ENCODE measurements at regions not wholly inside any gene's neighbourhood (a gene's known extent, or its start where the extent isn't known, plus 50 kb on each side); places are given as distances from the start of the nearest gene placed in this dataset.

GRCh38 chr2:14749884-14750283, 117.4 kb downstream of the LRATD1 start:
- H3K36me3 ChIP-seq (ENCODE audit: control insufficient read depth, insufficient read depth, low read length), result no peaks in the 10 kb centered on the region; the same call in none of the 2 replicates
- no peaks in the 10 kb centered on the region for H3K4me1 ChIP-seq (ENCODE audit: control insufficient read depth, insufficient read depth, low read length)
- H3K27me3 ChIP-seq (ENCODE audit: control insufficient read depth, insufficient read depth, low read length), result 0 out of 2 replicates have a peak, but pooled peaks cover 2% of the 10 kb centered on the region
- H3K4me3 ChIP-seq (ENCODE audit: low read length), result no peak overlapping the region
- no peak for DNase-seq (ENCODE audit: low read depth, low spot score)
- H3K27ac ChIP-seq (ENCODE audit: low read length), result no peak overlapping the region
- WGBS (ENCODE audit: insufficient coverage, insufficient read length), result no CpG with 5 or more reads among the region's 1 CpG
- H3K9me3 ChIP-seq (ENCODE audit: control insufficient read depth, insufficient read depth, low read length), result no peaks in the 10 kb centered on the region; the same call in 1 of the 2 replicates

GRCh38 chr2:14750433-14750832, 117.9 kb downstream of the LRATD1 start:
- H3K27me3 ChIP-seq (ENCODE audit: control insufficient read depth, insufficient read depth, low read length), result 0 out of 2 replicates have a peak, but pooled peaks cover 2% of the 10 kb centered on the region
- no peaks in the 10 kb centered on the region; the same call in none of the 2 replicates for H3K36me3 ChIP-seq (ENCODE audit: control insufficient read depth, insufficient read depth, low read length)
- H3K4me3 ChIP-seq (ENCODE audit: low read length), result no peak overlapping the region
- no peaks in the 10 kb centered on the region; the same call in 1 of the 2 replicates for H3K9me3 ChIP-seq (ENCODE audit: control insufficient read depth, insufficient read depth, low read length)
- DNase-seq (ENCODE audit: low read depth, low spot score), result no peak
- no CpG with 5 or more reads among the region's 5 CpGs for WGBS (ENCODE audit: insufficient coverage, insufficient read length)
- no peaks in the 10 kb centered on the region for H3K4me1 ChIP-seq (ENCODE audit: control insufficient read depth, insufficient read depth, low read length)
- no peak overlapping the region for H3K27ac ChIP-seq (ENCODE audit: low read length)

- Histone ChIP-seq H3K27ac (ENCODE audit: low read length) (no peak overlapping the region), H3K9me3 (ENCODE audit: control insufficient read depth, insufficient read depth, low read length) (no peaks in the 10 kb centered on the region; the same call in 1 of the 2 replicates), H3K27me3 (ENCODE audit: control insufficient read depth, insufficient read depth, low read length) (0 out of 2 replicates have a peak, but pooled peaks cover 2% of the 10 kb centered on the region), H3K36me3 (ENCODE audit: control insufficient read depth, insufficient read depth, low read length) (no peaks in the 10 kb centered on the region; the same call in 1 of the 2 replicates), H3K4me3 (ENCODE audit: low read length) (no peak overlapping the region), H3K4me1 (ENCODE audit: control insufficient read depth, insufficient read depth, low read length) (no peaks in the 10 kb centered on the region)
- DNase-seq (ENCODE audit: low read depth, low spot score), result no peak
- no CpG with 5 or more reads among the region's 5 CpGs for WGBS (ENCODE audit: insufficient coverage, insufficient read length)
Measured at GRCh38 chr2:14751581-14751980, 119.1 kb downstream of the LRATD1 start.

GRCh38 chr2:14752295-14752694, 119.8 kb downstream of the LRATD1 start:
- H3K27ac ChIP-seq (ENCODE audit: low read length), result no peak overlapping the region
- no peak for DNase-seq (ENCODE audit: low read depth, low spot score)

GRCh38 chr2:14756122-14756541, 123.6 kb downstream of the LRATD1 start:
- no CpG with 5 or more reads among the region's 3 CpGs for WGBS (ENCODE audit: insufficient coverage, insufficient read length)
- Histone ChIP-seq H3K27me3 (ENCODE audit: control insufficient read depth, insufficient read depth, low read length) (0 out of 2 replicates have a peak, but pooled peaks cover 2% of the 10 kb centered on the region), H3K36me3 (ENCODE audit: control insufficient read depth, insufficient read depth, low read length) (no peaks in the 10 kb centered on the region), H3K9me3 (ENCODE audit: control insufficient read depth, insufficient read depth, low read length) (no peaks in the 10 kb centered on the region), H3K4me3 (ENCODE audit: low read length) (no peak overlapping the region), H3K4me1 (ENCODE audit: control insufficient read depth, insufficient read depth, low read length) (no peaks in the 10 kb centered on the region), H3K27ac (ENCODE audit: low read length) (no peak overlapping the region)
- DNase-seq (ENCODE audit: low read depth, low spot score), result no peak

More at GRCh38 chr2:14752295-14752694, 119.8 kb downstream of the LRATD1 start:
- Histone ChIP-seq H3K9me3 (ENCODE audit: control insufficient read depth, insufficient read depth, low read length) (no peaks in the 10 kb centered on the region), H3K4me3 (ENCODE audit: low read length) (no peak overlapping the region), H3K36me3 (ENCODE audit: control insufficient read depth, insufficient read depth, low read length) (no peaks in the 10 kb centered on the region; the same call in 1 of the 2 replicates), H3K27me3 (ENCODE audit: control insufficient read depth, insufficient read depth, low read length) (0 out of 2 replicates have a peak, but pooled peaks cover 2% of the 10 kb centered on the region), H3K4me1 (ENCODE audit: control insufficient read depth, insufficient read depth, low read length) (no peaks in the 10 kb centered on the region)
- WGBS (ENCODE audit: insufficient coverage, insufficient read length), result no CpG with 5 or more reads among the region's 3 CpGs

GRCh38 chr2:14756981-14757657, 124.6 kb downstream of the LRATD1 start:
- H3K27ac ChIP-seq (ENCODE audit: low read length), result no peak overlapping the region
- H3K36me3 ChIP-seq (ENCODE audit: control insufficient read depth, insufficient read depth, low read length), result no peaks in the 10 kb centered on the region
- no peaks in the 10 kb centered on the region for H3K9me3 ChIP-seq (ENCODE audit: control insufficient read depth, insufficient read depth, low read length)
- no peaks in the 10 kb centered on the region for H3K4me1 ChIP-seq (ENCODE audit: control insufficient read depth, insufficient read depth, low read length)
- no peak for DNase-seq (ENCODE audit: low read depth, low spot score)
- WGBS (ENCODE audit: insufficient coverage, insufficient read length), result no CpG with 5 or more reads among the region's 10 CpGs
- 0 out of 2 replicates have a peak, but pooled peaks cover 2% of the 10 kb centered on the region for H3K27me3 ChIP-seq (ENCODE audit: control insufficient read depth, insufficient read depth, low read length)
- H3K4me3 ChIP-seq (ENCODE audit: low read length), result no peak overlapping the region

GRCh38 chr2:14759082-14759481, 126.6 kb downstream of the LRATD1 start:
- H3K27me3 ChIP-seq (ENCODE audit: control insufficient read depth, insufficient read depth, low read length), result no peaks in the 10 kb centered on the region
- DNase-seq (ENCODE audit: low read depth, low spot score), result no peak
- H3K4me3 ChIP-seq (ENCODE audit: low read length), result no peak overlapping the region
- no peaks in the 10 kb centered on the region for H3K9me3 ChIP-seq (ENCODE audit: control insufficient read depth, insufficient read depth, low read length)
- no CpG with 5 or more reads among the region's 5 CpGs for WGBS (ENCODE audit: insufficient coverage, insufficient read length)
- H3K36me3 ChIP-seq (ENCODE audit: control insufficient read depth, insufficient read depth, low read length), result no peaks in the 10 kb centered on the region
- no peak overlapping the region for H3K27ac ChIP-seq (ENCODE audit: low read length)
- H3K4me1 ChIP-seq (ENCODE audit: control insufficient read depth, insufficient read depth, low read length), result no peaks in the 10 kb centered on the region

- Histone ChIP-seq H3K4me1 (ENCODE audit: control insufficient read depth, insufficient read depth, low read length) (no peaks in the 10 kb centered on the region), H3K27me3 (ENCODE audit: control insufficient read depth, insufficient read depth, low read length) (no peaks in the 10 kb centered on the region), H3K4me3 (ENCODE audit: low read length) (no peak overlapping the region), H3K36me3 (ENCODE audit: control insufficient read depth, insufficient read depth, low read length) (no peaks in the 10 kb centered on the region), H3K9me3 (ENCODE audit: control insufficient read depth, insufficient read depth, low read length) (no peaks in the 10 kb centered on the region), H3K27ac (ENCODE audit: low read length) (no peak overlapping the region)
- WGBS (ENCODE audit: insufficient coverage, insufficient read length), result no CpG with 5 or more reads among the region's 9 CpGs
- DNase-seq (ENCODE audit: low read depth, low spot score), result no peak
Measured at GRCh38 chr2:14760169-14760568, 127.7 kb downstream of the LRATD1 start.

- no peaks in the 10 kb centered on the region for H3K27me3 ChIP-seq (ENCODE audit: control insufficient read depth, insufficient read depth, low read length)
- 100% methylated on average over 2 of the region's 11 CpGs for WGBS (ENCODE audit: insufficient coverage, insufficient read length)
- no peak overlapping the region for H3K4me3 ChIP-seq (ENCODE audit: low read length)
- DNase-seq (ENCODE audit: low read depth, low spot score), result no peak
- no peaks in the 10 kb centered on the region for H3K9me3 ChIP-seq (ENCODE audit: control insufficient read depth, insufficient read depth, low read length)
- H3K4me1 ChIP-seq (ENCODE audit: control insufficient read depth, insufficient read depth, low read length), result no peaks in the 10 kb centered on the region
- no peaks in the 10 kb centered on the region for H3K36me3 ChIP-seq (ENCODE audit: control insufficient read depth, insufficient read depth, low read length)
- H3K27ac ChIP-seq (ENCODE audit: low read length), result no peak overlapping the region
Measured at GRCh38 chr2:14761118-14761517, 128.6 kb downstream of the LRATD1 start.

- no CpG with 5 or more reads among the region's 2 CpGs for WGBS (ENCODE audit: insufficient coverage, insufficient read length)
- no peaks in the 10 kb centered on the region for H3K27me3 ChIP-seq (ENCODE audit: control insufficient read depth, insufficient read depth, low read length)
- H3K9me3 ChIP-seq (ENCODE audit: control insufficient read depth, insufficient read depth, low read length), result no peaks in the 10 kb centered on the region
- no peaks in the 10 kb centered on the region for H3K36me3 ChIP-seq (ENCODE audit: control insufficient read depth, insufficient read depth, low read length)
- no peaks in the 10 kb centered on the region for H3K4me1 ChIP-seq (ENCODE audit: control insufficient read depth, insufficient read depth, low read length)
- H3K27ac ChIP-seq (ENCODE audit: low read length), result no peak overlapping the region
- H3K4me3 ChIP-seq (ENCODE audit: low read length), result no peak overlapping the region
- DNase-seq (ENCODE audit: low read depth, low spot score), result no peak
Measured at GRCh38 chr2:14773696-14774095, 141.2 kb downstream of the LRATD1 start.
